HG03342 (cell line): ENCODE measurements at regions not wholly inside any gene's neighbourhood (a gene's known extent, or its start where the extent isn't known, plus 50 kb on each side); places are given as distances from the start of the nearest gene placed in this dataset.
"Not testable (repeated sequence)": the region's sequence is repeated elsewhere in the genome, so short reads cannot be mapped to it uniquely, and the experiment has no call there.

Experiments
- ATAC-seq: cut with Tn5 transposase; IDR thresholded peaks from one replicate; pipeline ENCODE4 v1.9.1; 2021; ENCODE audit warnings: mild to moderate bottlenecking, moderate library complexity; ENCODE audit not compliant: unreplicated experiment

DNA sequence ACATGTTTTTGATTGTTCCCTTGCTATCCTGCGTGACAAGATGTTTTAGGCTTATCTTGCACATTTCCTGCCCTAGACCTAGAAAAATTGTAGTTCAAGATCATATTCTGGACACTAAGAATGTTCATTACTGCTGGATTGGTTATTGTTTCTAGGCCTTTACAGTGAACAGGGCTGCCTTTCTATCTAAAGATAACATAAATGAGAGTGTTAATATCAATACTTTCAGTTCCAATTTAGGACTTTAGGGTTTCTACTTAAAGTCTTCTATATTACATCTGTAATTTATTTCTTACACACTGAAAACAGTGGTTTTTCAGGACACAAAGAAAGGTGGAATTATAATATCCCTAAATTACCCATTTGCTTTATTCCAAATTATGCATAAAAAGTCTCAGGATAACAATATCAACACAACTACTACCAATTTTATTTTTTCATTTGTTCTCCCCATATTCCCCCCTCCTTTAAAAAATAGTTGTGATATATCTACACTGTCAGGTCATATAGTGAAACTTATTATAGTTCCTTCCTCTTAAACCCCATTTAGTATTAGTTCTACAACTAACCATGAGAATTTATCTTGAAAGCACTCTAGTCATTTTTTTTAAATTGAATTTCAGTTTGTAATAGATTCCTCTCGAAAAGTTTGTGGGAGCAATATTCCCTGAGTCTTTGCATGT lies 293.9 kb upstream of the RIOK2 start:
- no peak for ATAC-seq

DNA sequence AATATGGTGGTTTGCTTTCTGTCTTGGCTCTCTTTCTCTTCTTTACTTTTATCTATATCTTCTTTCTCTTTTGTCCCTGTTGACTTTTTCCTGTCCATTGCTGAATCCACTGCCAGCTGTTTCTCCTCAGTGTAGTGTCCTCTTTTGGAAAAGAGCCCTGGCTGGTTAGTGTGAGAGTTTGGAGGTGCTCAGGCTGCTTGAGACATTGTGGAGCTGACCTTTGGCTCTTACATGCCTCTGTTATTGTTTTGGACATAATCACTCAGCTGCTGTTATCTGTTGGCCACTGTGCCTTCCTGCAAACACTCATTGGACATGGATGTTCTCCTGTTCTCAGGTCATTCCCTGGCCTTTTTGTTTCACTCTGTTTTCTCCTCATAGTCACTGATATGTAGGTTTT lies 295.4 kb upstream of the RIOK2 start:
- no peak for ATAC-seq

- no peak for ATAC-seq
These were observed 297.3 kb upstream of the RIOK2 start for GRCh38 chr5:97480313-97480712.

- no peak for ATAC-seq
These were observed 305.1 kb upstream of the RIOK2 start for GRCh38 chr5:97488126-97488668.

DNA sequence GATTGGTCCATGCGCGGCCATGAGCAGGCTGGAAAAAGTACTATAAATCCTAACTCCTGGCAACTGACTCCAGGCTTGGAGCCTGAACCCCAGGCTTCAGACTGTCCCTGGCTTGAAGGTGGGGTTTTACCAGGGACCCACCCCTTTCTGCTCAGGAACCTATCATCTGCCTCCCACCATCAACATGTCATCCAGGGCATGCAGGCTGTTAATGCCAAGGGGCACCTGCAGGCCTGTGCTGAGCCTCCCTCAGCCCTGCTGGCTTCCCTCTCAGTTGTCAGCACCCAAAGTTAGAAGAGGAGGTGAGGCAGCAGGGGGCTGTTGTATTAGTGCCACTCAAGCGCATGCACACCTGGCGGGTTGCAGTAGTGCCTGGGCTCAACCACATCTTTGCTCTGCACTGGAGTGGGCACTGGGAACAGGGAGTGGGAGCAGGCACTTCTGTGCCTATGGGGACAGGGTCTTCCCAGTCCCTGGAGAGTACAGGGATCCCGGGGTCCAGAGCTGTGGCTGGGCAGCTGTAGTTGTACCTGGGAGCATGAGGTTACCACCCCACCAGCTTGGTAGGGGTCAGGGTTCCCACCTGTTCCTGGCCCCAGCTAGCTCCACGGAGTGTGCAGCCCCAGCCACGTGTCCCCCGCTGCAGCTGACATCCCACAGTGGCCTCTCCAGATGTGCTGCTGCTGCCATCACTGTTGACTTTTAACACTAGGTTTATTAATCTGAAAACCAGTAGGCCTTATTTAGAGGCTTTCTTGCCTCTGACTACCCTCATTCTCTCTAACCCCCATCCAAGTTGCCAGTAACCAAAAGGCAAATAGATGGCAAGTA lies 306.2 kb upstream of the RIOK2 start:
- ATAC-seq, result no peak

GRCh38 chr5:97494465-97494864 lies 311.4 kb upstream of the RIOK2 start:
- no peak for ATAC-seq

DNA sequence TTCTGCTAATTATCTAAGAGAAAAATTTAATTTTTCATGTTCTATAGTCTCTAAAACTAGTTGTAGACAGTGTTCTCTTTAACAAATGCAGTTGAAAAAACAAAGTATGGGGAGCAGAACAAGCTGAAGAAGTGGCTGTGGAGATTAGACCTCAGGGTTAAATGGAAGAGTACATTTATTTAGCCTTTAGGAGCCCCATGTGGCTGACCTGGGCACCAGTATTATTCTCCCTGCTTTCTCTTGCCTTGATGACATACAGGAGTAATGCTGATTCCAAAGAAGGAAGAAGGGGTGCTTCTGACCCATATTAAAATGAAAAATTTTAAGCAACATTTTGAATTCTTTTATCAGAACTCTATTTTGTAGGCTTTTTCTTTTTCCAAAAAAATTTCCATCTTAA lies 312.3 kb upstream of the RIOK2 start:
- no peak for ATAC-seq

- ATAC-seq, result no peak
These were observed 313.0 kb upstream of the RIOK2 start for GRCh38 chr5:97496037-97496436.

DNA sequence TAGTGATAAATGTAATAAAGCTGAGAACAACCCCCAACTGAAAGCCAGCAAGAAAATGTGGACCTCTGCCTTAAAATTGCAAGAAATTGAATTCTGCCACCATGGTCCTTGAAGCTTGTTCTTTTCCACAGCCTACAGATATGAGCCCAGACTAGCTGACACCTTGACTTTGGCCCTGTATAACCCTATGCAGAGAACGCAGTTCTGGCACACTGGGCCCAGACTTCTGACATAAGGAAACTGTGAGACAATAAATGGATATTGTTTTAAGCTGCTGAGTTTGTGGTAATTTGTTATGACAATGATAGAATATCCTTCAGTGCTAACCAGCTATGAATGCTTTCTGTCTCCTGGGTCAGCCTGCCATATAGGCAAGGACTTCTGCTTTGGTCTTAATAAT lies 315.6 kb upstream of the RIOK2 start:
- no peak for ATAC-seq

DNA sequence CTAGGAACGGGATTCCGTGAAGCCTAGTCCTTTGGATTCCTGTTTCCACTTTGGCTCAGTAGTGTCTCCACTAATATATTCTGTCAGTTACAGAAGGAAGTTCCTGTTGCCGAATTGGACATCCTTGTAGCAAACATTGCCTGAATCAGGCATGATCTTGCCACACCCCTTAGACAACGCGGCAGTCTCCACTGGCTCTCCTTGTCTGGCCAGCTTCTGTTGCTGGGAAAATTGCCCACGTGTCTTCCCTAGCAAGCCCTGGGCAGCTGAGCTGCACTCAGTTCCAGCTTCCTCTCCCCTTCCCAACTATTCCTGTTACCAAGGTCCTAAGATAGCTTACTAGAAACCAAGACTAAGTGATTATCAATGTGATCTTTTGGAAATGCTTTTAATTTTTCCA lies 316.6 kb upstream of the RIOK2 start:
- ATAC-seq, result no peak

- no peak for ATAC-seq
These were observed 318.4 kb upstream of the RIOK2 start for GRCh38 chr5:97501286-97501964.

GRCh38 chr5:97501965-97502305 lies 318.9 kb upstream of the RIOK2 start:
- ATAC-seq, result no peak

DNA sequence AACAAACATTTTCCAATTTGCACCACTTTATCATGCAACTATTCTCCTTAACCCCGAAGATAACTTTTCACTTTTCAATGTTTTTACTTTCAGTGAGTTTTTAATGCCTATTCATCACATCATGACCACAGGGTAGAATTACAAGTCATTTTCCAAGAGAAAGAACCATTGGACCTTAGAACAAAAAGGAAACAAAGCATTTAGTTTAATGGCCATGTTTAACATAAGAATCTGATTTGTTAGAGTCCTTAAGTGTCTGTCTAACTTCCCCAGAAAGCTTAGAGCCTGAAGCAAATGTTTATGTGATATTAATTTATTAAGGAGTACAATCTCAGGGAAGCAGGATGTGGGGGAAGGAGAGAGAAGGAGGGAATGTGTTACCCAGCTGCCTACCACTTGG lies 325.8 kb upstream of the RIOK2 start:
- no peak for ATAC-seq

DNA sequence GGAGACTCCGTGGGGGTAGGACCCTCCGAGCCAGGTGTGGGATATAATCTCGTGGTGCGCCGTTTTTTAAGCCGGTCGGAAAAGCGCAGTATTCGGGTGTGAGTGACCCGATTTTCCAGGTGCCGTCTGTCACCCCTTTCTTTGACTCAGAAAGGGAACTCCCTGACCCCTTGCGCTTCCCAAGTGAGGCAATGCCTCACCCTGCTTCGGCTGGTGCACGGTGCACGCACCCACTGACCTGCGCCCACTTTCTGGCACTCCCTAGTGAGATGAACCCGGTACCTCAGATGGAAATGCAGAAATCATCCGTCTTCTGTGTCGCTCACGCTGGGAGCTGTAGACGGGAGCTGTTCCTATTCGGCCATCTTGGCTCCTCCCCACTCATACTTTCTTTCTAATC lies 336.5 kb upstream of the RIOK2 start:
- not testable (repeated sequence) for ATAC-seq

DNA sequence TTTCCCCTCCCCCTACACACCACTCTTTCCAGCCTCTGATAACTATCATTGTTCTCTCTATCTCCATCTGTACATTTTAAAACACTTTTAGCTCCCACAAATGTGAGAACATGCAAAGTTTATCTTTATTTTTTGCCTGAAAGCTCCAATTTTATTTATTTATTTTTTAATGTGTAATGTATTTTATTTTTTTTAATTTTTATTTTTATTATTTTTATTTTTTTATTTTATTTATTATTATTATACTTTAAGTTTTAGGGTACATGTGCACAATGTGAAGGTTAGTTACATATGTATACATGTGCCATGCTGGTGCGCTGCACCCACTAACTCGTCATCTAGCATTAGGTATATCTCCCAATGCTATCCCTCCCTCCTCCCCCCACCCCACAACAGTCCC lies 340.3 kb upstream of the RIOK2 start:
- ATAC-seq, result not testable (repeated sequence)

GRCh38 chr5:97525780-97526179 lies 342.7 kb upstream of the RIOK2 start:
- no peak for ATAC-seq

GRCh38 chr5:97528941-97529340 lies 345.9 kb upstream of the RIOK2 start:
- no peak for ATAC-seq

GRCh38 chr5:97529354-97529985 lies 346.4 kb upstream of the RIOK2 start:
- ATAC-seq, result no peak

DNA sequence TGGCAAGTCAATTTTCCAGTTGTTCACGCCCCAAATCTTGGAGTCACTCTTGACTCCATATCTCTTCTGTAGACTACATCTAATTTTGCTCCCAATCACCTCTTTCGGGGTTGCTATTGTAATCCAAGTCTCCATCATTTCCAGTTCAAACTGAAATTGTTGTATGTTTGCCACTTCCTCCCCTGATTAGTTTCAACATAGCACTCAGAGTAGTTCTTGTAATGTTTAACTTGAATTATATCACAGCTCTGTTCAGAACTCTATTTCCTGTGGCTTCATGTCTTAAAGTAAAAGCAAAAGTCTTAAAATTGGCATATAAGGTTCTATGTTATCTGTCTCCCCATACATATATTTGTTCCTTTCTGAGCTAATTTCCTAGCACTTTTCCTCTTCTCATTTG lies 348.5 kb upstream of the RIOK2 start:
- peak; percentile 80 for ATAC-seq

GRCh38 chr5:97534166-97534565 lies 351.1 kb upstream of the RIOK2 start:
- peak; percentile 63 for ATAC-seq

- no peak for ATAC-seq
These were observed 353.6 kb upstream of the RIOK2 start for GRCh38 chr5:97536683-97537082.
